GM10248 (cell line): ENCODE measurements at regions not wholly inside any gene's neighbourhood (a gene's known extent, or its start where the extent isn't known, plus 50 kb on each side); places are given as distances from the start of the nearest gene placed in this dataset.

Experiments used
- CTCF ChIA-PET: fragments of 300-600 bp; sonication (Branson Sonifier 250); formaldehyde crosslinking; extraction: SDS; loops from one replicate; lab custom pipeline; 2021; ENCODE audit warnings: antibody characterized with exemption; lab: Yijun Ruan, JAX
- POLR2A ChIA-PET: fragments of 350-650 bp; sonication (Branson Sonifier 250); formaldehyde crosslinking; extraction: SDS; loops from one replicate; lab custom pipeline; 2020; ENCODE audit warnings: antibody characterized with exemption; lab: Yijun Ruan, JAX
- DNase-seq: peaks from one replicate; pipeline ENCODE4 v3.0.0; 2012; ENCODE audit errors: extremely low spot score
- TF ChIP-seq, protein P1 (sequence below): IDR thresholded peaks from 2 replicates; pipeline ENCODE4 v1.5.1; 2012; ENCODE audit warnings: mild to moderate bottlenecking, low read depth; ENCODE audit errors: extremely low read depth, missing control alignments, control extremely low read depth

DNA sequence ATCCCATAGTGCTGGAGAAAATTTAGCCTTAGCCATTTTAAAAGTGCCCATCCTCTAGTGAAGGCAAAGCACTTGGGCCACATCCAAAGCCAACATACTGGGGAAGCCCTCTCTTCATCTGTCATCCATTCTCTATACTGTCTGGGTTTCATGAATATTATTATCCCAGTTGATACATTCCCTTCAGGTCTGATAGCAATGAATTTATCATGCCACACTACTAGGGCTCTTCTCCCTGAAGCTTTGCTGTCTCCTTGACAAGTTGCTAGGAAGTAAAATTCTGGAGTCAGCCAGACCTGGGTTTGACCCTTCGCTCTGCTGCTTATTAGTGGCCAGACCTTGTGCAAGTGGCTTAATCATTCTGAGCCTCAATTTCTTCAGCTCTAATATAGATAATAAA, 1041.4 kb upstream of the ADGRL2 start:
- DNase-seq = no peak
- ChIA-PET POLR2A (no interaction called here), CTCF (interaction anchor here (1.7 kb wide), 1 partner anchor 18 kb away, joined by 3 read pairs; no protein-coding TSS in a partner anchor)
- TF ChIP-seq, protein P1, sequence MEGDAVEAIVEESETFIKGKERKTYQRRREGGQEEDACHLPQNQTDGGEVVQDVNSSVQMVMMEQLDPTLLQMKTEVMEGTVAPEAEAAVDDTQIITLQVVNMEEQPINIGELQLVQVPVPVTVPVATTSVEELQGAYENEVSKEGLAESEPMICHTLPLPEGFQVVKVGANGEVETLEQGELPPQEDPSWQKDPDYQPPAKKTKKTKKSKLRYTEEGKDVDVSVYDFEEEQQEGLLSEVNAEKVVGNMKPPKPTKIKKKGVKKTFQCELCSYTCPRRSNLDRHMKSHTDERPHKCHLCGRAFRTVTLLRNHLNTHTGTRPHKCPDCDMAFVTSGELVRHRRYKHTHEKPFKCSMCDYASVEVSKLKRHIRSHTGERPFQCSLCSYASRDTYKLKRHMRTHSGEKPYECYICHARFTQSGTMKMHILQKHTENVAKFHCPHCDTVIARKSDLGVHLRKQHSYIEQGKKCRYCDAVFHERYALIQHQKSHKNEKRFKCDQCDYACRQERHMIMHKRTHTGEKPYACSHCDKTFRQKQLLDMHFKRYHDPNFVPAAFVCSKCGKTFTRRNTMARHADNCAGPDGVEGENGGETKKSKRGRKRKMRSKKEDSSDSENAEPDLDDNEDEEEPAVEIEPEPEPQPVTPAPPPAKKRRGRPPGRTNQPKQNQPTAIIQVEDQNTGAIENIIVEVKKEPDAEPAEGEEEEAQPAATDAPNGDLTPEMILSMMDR = no peak

DNA sequence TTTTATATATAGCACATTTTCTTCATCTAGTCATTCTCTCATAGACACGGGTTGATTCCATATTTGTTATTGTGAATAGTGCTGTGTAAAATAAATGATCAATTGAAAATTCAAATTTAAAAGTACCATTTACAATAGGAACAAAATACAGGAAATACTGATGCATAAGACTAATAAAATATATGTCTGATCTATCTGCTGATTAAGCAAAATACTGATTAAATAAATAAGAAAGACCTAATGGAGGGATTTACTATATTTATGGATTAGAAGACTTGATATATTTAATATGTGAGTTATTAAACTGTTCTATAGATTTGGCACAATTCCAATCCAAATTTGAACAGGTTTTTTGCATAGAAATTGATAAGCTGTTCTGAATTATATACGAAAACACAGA, 1044.8 kb upstream of the ADGRL2 start:
- ChIA-PET POLR2A (no interaction called here), CTCF (interaction anchor here (1.2 kb wide), 1 partner anchor 14 kb away, joined by 4 read pairs; no protein-coding TSS in a partner anchor)
- TF ChIP-seq, protein P1 = no peak
- DNase-seq = no peak

DNA sequence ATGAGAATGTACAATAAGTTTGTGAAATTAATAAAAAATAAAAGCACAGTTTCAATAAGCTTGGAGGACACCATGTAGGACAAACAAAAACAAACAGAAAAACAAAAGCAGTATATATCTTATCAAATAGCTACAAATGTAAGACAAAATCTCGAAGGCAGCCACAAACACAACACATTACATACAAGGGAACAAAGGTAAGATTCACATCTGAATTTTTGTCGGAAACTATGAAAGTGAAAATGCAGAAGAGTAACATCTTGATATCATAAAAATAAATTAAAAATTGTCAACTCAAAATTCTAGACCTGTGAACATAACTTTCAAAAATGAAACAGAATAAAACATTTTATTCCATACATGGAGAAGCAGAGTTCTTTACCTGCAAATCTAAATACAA, 1049.5 kb upstream of the ADGRL2 start:
- ChIA-PET POLR2A (no interaction called here), CTCF (interaction anchor here (0.7 kb wide), 1 partner anchor 11 kb away, joined by 3 read pairs; no protein-coding TSS in a partner anchor)
- TF ChIP-seq, protein P1 = no peak
- no peak for DNase-seq

DNA sequence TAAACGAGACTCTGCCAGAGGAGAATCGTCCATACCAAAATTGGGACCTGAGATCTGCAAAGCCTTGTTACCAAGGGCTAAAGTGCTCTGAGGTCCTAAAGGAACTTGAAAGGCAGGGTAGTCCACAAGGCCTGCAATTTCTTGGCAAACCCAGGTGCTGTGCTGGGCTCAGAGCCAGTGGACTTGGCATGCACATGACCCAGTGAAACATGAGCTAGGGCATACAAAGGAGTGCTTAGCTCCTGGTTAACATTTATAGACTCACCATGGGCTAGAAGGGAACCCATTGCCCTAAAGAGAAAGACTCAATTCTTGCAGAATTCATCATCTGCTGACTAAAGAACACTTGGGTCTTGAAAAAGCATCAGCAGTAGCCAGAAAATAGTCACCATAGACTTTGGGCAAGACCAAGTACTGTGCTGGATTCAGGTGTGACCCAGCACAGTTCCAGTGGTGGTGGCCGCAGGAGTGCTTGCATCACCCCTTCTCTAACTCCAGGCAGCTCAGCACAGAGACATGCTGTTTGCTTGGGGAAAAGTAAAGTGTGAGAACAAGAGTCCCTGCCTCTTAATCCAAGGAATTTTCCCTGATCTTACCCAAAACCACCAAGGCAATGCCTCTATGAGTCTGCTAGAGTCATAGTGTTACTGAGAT, 1069.4 kb upstream of the ADGRL2 start:
- CTCF ChIA-PET = interaction anchor here (1.1 to 1.3 kb wide), 2 partner anchors 16 to 23 kb away, joined by 3 to 4 read pairs; no protein-coding TSS in a partner anchor
- TF ChIP-seq, protein P1 = no peak
- POLR2A ChIA-PET = no interaction called here
- DNase-seq = no peak

DNA sequence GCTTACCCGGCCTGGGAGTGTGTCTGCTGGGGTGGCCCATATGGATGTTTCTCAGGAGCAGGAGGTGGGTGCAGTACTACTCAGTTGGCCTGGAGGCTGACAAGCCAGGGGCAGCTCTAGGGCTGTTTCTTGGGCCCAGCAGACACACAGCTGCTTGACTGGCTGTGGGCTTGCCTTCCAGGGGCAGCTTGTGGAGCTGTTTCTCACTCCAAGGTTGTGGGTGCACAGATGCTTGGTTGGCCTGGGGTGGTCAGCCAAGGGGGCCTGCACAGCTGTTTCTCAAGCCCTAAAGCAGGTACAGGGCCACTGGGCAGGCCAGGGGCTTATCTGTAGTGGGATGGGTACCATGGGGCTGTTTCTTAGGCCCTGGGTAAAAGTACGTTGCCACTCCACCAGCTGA, 1078.1 kb upstream of the ADGRL2 start:
- no peak for DNase-seq
- ChIA-PET POLR2A (no interaction called here), CTCF (no interaction called here)
- TF ChIP-seq, protein P1 = no peak

DNA sequence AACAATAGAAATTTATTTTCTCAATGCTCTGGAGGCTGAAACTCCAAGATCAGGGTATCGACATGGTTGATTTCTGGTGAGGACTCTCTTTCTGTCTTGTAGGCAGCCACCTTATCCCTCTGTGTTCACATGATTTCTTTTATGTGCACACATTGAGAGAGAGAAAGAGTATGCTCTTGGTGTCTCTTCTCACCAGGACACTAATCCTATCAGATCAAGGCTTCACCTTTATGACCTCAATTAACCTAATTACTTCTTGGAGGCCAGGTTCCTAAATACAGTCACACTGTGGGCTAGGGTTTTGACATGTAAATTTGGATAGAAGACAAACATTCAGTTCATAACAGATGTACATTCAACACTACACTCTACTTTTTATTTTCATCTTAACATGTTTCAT, 1094.2 kb upstream of the ADGRL2 start:
- TF ChIP-seq, protein P1 = no peak
- ChIA-PET POLR2A (no interaction called here), CTCF (no interaction called here)
- no peak for DNase-seq
